Activated CD4-positive, alpha-beta T cell treated with anti-CD3 and anti-CD28 coated beads for 36 hours (primary cell): ENCODE measurements at regions not wholly inside any gene's neighbourhood (a gene's known extent, or its start where the extent isn't known, plus 50 kb on each side); places are given as distances from the start of the nearest gene placed in this dataset.
"Not testable (repeated sequence)": the region's sequence is repeated elsewhere in the genome, so short reads cannot be mapped to it uniquely, and the experiment has no call there.

ENCODE experiments used
- ATAC-seq: fragments of 200-7000 bp; cut with Tn5 transposase; one replicate; pipeline ENCODE4 v1.10.0; 2021; ENCODE audit warnings: mild to moderate bottlenecking, moderate library complexity
- CTCF ChIA-PET: fragments of 350-600 bp; sonication (Branson Sonifier 250); formaldehyde crosslinking; loops from one replicate; lab custom pipeline; 2021; ENCODE audit warnings: antibody characterized with exemption; lab: Charles Lee
- POLR2A ChIA-PET: fragments of 350-600 bp; sonication (Branson Sonifier 250); formaldehyde crosslinking; loops from one replicate; lab custom pipeline; 2021; ENCODE audit warnings: antibody characterized with exemption, inconsistent platforms; lab: Charles Lee
- DNase-seq: peaks from one replicate; pipeline ENCODE4 v3.0.0-alpha.2; 2020
- H3K27ac Mint-ChIP-seq: one replicate; pipeline ENCODE4 v1.8.0; 2021; ENCODE audit warnings: mixed read lengths
- H3K27me3 Mint-ChIP-seq: one replicate; pipeline ENCODE4 v1.8.0; 2021; ENCODE audit warnings: mixed read lengths
- H3K36me3 Mint-ChIP-seq: one replicate; pipeline ENCODE4 v1.8.0; 2021; ENCODE audit warnings: low read depth, mixed read lengths
- H3K4me1 Mint-ChIP-seq: one replicate; pipeline ENCODE4 v1.8.0; 2021; ENCODE audit warnings: mixed read lengths
- H3K4me3 Mint-ChIP-seq: one replicate; pipeline ENCODE4 v1.8.0; 2021; ENCODE audit warnings: mild to moderate bottlenecking, moderate library complexity, mixed read lengths
- H3K9me3 Mint-ChIP-seq: one replicate; pipeline ENCODE4 v1.8.0; 2021; ENCODE audit warnings: low read depth, mixed read lengths
- intact Hi-C, 2 experiments: fragments of 100-400 bp; cut with DNase I in 1 of 2; cut with micrococcal nuclease in 1 of 2; formaldehyde crosslinking; loops; one replicate each; pipeline versions ENCODE4 v1.14.2 to v1.15.1; 2022 to 2024; cut with DNase I, micrococcal nuclease

- Mint-ChIP-seq H3K27me3 (no peaks in the 10 kb centered on the region), H3K9me3 (no peaks in the 10 kb centered on the region), H3K4me1 (no peaks in the 10 kb centered on the region), H3K27ac (no peak overlapping the region), H3K36me3 (no peaks in the 10 kb centered on the region), H3K4me3 (no peak overlapping the region)
- intact Hi-C loops = no loop called here
- DNase-seq (no peak), ATAC-seq (no peak)
- CTCF ChIA-PET = no interaction called here
- POLR2A ChIA-PET = no interaction called here
These were observed 138.6 kb upstream of the APOOL start for GRCh38 chrX:84865113-84865512.

DNA sequence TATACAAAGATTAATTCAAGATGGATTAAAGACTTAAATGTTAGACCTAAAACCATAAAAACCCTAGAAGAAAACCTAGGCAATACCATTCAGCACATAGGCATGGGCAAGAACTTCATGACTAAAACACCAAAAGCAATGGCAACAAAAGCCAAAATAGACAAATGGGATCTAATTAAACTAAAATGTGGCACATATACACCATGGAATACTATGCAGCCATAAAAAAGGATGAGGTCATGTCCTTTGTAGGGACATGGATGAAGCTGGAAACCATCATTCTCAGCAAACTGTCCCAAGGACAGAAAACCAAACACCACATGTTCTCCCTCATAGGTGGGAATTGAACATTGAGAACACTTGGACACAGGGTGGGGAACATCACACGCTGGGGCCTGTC lies 133.4 kb upstream of the APOOL start:
- H3K4me1 Mint-ChIP-seq, H3K9me3 Mint-ChIP-seq, H3K27ac Mint-ChIP-seq, intact Hi-C loops, POLR2A ChIA-PET, H3K36me3 Mint-ChIP-seq, H3K4me3 Mint-ChIP-seq, CTCF ChIA-PET, DNase-seq, ATAC-seq, H3K27me3 Mint-ChIP-seq: not testable (repeated sequence)

DNA sequence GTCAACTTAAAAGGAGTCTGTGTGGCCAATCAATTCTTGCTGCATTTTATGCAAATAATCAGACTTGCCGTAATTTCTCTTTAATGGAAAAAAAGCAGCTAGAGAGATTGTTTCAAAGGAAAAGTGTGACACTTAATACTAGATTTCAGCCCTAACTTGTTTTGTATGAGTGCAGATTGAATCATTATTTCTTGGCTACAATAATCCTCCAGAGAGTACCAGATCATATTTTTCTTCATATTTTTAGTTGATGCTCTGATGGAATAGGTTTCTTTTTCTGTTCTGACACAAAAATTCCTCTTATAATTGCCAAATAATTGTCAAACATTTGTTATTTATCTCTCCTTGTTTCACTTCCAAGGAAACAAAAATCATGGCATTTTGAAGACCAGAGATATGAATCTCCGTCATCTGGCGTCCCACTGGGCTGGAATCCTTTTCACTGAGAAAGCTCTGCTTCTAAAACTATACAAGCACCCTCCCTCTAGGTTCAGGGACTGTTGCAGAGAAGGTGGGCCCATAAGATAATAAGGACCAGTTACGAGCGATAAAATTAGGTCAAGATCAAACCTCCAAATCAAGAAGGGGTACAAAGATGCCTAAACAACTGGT lies 131.4 kb upstream of the APOOL start:
- DNase-seq, H3K27me3 Mint-ChIP-seq, H3K4me3 Mint-ChIP-seq, CTCF ChIA-PET, intact Hi-C loops, H3K9me3 Mint-ChIP-seq, H3K36me3 Mint-ChIP-seq, H3K4me1 Mint-ChIP-seq, ATAC-seq, H3K27ac Mint-ChIP-seq, POLR2A ChIA-PET: not testable (repeated sequence)

DNA sequence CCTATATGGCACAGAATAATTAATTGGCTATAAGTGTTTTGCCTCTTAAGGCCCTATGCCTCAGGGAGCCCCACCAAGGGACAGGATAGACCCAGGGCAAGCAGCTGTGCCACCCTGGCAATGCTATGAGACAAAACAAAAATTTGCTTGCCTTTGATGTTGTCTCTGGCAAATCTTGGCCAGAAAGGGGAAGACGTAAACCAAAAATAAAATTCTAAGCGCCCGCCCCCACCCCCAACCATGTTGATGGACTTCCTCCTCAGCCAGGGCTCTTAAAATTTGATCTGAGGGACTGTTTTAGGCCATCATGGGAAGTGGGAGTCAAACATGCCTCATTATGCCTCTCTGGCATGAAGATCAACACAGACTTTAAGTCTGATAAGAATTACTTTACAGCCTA lies 130.5 kb upstream of the APOOL start:
- ChIA-PET POLR2A (no interaction called here), CTCF (no interaction called here)
- Mint-ChIP-seq H3K4me1 (no peaks in the 10 kb centered on the region), H3K27ac (no peak overlapping the region), H3K4me3 (no peak overlapping the region), H3K36me3 (no peaks in the 10 kb centered on the region), H3K9me3 (no peaks in the 10 kb centered on the region), H3K27me3 (no peaks in the 10 kb centered on the region)
- no peak for DNase-seq
- no peak for ATAC-seq
- intact Hi-C loops = no loop called here

DNA sequence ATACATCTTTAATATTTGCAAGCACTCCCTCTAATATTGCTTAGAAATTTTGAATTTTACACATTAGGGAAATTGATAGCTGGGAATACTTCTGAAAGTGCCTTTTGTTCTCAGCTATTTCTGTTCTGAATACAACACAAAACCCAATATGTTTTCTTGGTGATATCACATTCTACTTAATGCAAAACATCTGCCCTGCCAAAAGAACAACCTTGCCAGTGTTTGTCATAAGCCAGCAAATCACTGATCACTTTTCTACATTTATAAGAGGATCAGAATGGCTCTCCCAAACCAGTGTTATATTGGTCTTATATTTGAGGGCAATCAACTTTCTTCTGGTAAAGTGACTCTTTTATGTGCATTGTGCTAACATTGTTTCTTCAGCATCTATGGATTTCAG lies 126.8 kb upstream of the APOOL start:
- Mint-ChIP-seq H3K27ac (no peak overlapping the region), H3K27me3 (no peaks in the 10 kb centered on the region), H3K36me3 (no peaks in the 10 kb centered on the region), H3K9me3 (no peaks in the 10 kb centered on the region), H3K4me1 (no peaks in the 10 kb centered on the region), H3K4me3 (no peak overlapping the region)
- no peak for ATAC-seq
- intact Hi-C loops = no loop called here
- POLR2A ChIA-PET = no interaction called here
- CTCF ChIA-PET = no interaction called here
- no peak for DNase-seq

- no peak for ATAC-seq
- H3K36me3 Mint-ChIP-seq = no peaks in the 10 kb centered on the region
These were observed 109.8 kb upstream of the APOOL start for GRCh38 chrX:84893897-84894296.

DNA sequence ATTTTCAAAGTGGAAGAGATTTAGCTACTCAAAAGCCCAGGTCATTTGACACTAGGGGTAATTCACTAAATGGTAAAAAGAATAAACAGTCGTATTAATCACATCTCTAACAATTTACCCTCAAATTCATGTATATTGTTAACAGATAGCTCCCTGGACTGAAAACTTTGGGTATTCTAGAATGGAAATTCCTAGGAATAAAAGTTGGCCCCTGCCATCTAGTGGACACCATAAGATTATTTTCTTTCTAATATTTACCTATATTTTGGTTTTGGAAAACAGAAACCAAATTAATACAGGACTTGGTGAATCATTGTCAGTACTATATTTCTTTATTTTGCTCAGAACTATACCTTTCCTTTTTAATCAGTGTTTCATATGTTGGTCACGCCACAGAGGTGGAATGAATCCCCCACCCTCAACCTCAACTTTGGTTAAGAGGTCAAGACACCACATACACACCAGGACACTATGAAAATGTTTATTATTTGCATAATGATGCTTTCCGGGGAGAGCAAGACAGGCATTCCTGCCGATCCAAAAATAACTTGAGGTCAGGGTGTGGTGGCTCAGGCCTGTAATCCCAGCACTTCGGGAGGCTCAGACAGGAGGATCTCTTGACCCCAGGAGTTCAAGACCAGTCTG lies 96.2 kb upstream of the APOOL start:
- DNase-seq (no peak), ATAC-seq (no peak)
- Mint-ChIP-seq H3K4me1 (no peaks in the 10 kb centered on the region), H3K9me3 (no peaks in the 10 kb centered on the region), H3K27ac (no peak overlapping the region), H3K36me3 (no peaks in the 10 kb centered on the region), H3K27me3 (peaks cover 2% of the 10 kb centered on the region), H3K4me3 (no peak overlapping the region)
- POLR2A ChIA-PET = no interaction called here
- intact Hi-C loops = no loop called here
- CTCF ChIA-PET = interaction anchor here (0.6 kb wide), 1 partner anchor 202 kb away, joined by 3 read pairs; no protein-coding TSS in a partner anchor

More at GRCh38 chrX:84893897-84894296, 109.8 kb upstream of the APOOL start:
- H3K27me3 Mint-ChIP-seq = no peaks in the 10 kb centered on the region
- no peak overlapping the region for H3K4me3 Mint-ChIP-seq
- DNase-seq = no peak
- no peaks in the 10 kb centered on the region for H3K9me3 Mint-ChIP-seq
- H3K4me1 Mint-ChIP-seq = no peaks in the 10 kb centered on the region
- CTCF ChIA-PET = no interaction called here
- intact Hi-C loops = no loop called here
- POLR2A ChIA-PET = no interaction called here
- no peak overlapping the region for H3K27ac Mint-ChIP-seq

GRCh38 chrX:84909151-84909550 lies 94.5 kb upstream of the APOOL start:
- ATAC-seq (no peak), DNase-seq (no peak)
- intact Hi-C loops = no loop called here
- POLR2A ChIA-PET = no interaction called here
- Mint-ChIP-seq H3K36me3 (no peaks in the 10 kb centered on the region), H3K27ac (no peak overlapping the region), H3K9me3 (no peaks in the 10 kb centered on the region), H3K4me1 (no peaks in the 10 kb centered on the region), H3K27me3 (peaks cover 2% of the 10 kb centered on the region), H3K4me3 (no peak overlapping the region)
- CTCF ChIA-PET = no interaction called here

GRCh38 chrX:84924624-84925023 lies 79.1 kb upstream of the APOOL start:
- CTCF ChIA-PET = no interaction called here
- ATAC-seq (no peak), DNase-seq (no peak)
- intact Hi-C loops = no loop called here
- Mint-ChIP-seq H3K4me1 (no peaks in the 10 kb centered on the region), H3K9me3 (no peaks in the 10 kb centered on the region), H3K27me3 (peaks cover 2% of the 10 kb centered on the region), H3K27ac (no peak overlapping the region), H3K36me3 (no peaks in the 10 kb centered on the region), H3K4me3 (no peak overlapping the region)
- POLR2A ChIA-PET = no interaction called here

DNA sequence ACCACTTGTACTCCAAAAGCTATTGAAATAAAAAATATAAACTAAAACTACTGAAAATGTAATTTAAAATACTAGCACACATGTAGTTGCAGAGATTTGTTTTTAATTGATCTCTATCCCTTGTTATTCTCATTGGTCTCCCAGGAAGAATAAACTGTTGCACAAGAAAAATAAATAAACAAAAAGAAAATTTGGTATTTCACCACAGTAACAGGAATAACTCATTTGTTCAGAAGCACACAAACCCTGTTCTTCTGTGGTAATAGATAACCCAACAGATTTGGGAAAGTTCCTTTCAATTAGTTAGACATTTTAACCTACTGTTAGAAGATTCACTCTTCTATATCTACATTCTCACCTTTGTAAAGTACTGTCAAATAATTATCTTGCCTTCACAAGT lies 70.9 kb upstream of the APOOL start:
- H3K9me3 Mint-ChIP-seq = no peaks in the 10 kb centered on the region
- no peak for DNase-seq
- no peak for ATAC-seq
- POLR2A ChIA-PET = no interaction called here
- CTCF ChIA-PET = no interaction called here
- intact Hi-C loops = no loop called here
- H3K27me3 Mint-ChIP-seq = no peaks in the 10 kb centered on the region
- H3K4me1 Mint-ChIP-seq = no peaks in the 10 kb centered on the region
- no peaks in the 10 kb centered on the region for H3K36me3 Mint-ChIP-seq
- no peak overlapping the region for H3K4me3 Mint-ChIP-seq
- no peak overlapping the region for H3K27ac Mint-ChIP-seq

- no peaks in the 10 kb centered on the region for H3K4me1 Mint-ChIP-seq
- H3K4me3 Mint-ChIP-seq = no peak overlapping the region
- CTCF ChIA-PET = no interaction called here
- intact Hi-C loops = no loop called here
- no peak overlapping the region for H3K27ac Mint-ChIP-seq
- H3K27me3 Mint-ChIP-seq = no peaks in the 10 kb centered on the region
- DNase-seq (no peak), ATAC-seq (no peak)
- no peaks in the 10 kb centered on the region for H3K9me3 Mint-ChIP-seq
- POLR2A ChIA-PET = no interaction called here
- H3K36me3 Mint-ChIP-seq = no peaks in the 10 kb centered on the region
These were observed 69.6 kb upstream of the APOOL start for GRCh38 chrX:84933956-84934556.
